ENCODE measurements at regions not wholly inside any gene's neighbourhood (a gene's known extent, or its start where the extent isn't known, plus 50 kb on each side); places are given as distances from the start of the nearest gene placed in this dataset.

GRCh38 chr2:220104871-220105351 is 477.5 kb downstream of the SLC4A3 start:
- Histone ChIP-seq H2AFZ (ENCODE audit: low read length) (no peak overlapping the region), H3K4me3 (replicated peaks in 1 of 3; ENCODE audit: insufficient read depth in 1 of 3, low read depth in 2 of 3, low read length in 3 of 3) (no peak overlapping the region), H3K79me2 (ENCODE audit: insufficient read depth, low read length) (no peaks in the 10 kb centered on the region), H3K4me1 (ENCODE audit: insufficient read depth, low read length) (no peaks in the 10 kb centered on the region), H3K36me3 (replicated peaks in 1 of 2; ENCODE audit: control insufficient read depth in 1 of 2, insufficient read depth in 2 of 2, low read length in 2 of 2) (no peaks in the 10 kb centered on the region), H3K4me2 (ENCODE audit: low read depth, low read length) (no peak overlapping the region), H3K9me3 (ENCODE audit: low read length) (no peaks in the 10 kb centered on the region), H4K20me1 (ENCODE audit: insufficient read depth, low read length) (no peaks in the 10 kb centered on the region), H3K27ac (ENCODE audit: extremely low read length, insufficient read depth, low read length) (no peak overlapping the region), H3K27me3 (ENCODE audit: control insufficient read depth in 1 of 2, insufficient read depth in 2 of 2, low read length in 2 of 2) (peaks cover 1 to 28% of the 10 kb centered on the region in 2 experiments; a peak in 3 of 5 replicates), H3K9ac (ENCODE audit: insufficient read depth, low read depth, low read length) (no peak overlapping the region)
- WGBS (ENCODE audit: low lambda C conversion rate), result 46% methylated on average over 7 of the region's 7 CpGs
- ATAC-seq (peak; percentile 46; the same call in 2 of the 3 replicates), DNase-seq (ENCODE audit: low spot score) (no peak), FAIRE-seq (no peak)
- in situ Hi-C loops (cut with HindIII; ENCODE audit: extremely low pct_ligation_motif_present, low pct_unique_long_range_greater_than_20kb), result no loop called here
- intact Hi-C loops (cut with micrococcal nuclease; ENCODE audit: unreplicated experiment), result no loop called here
- BruUV-seq (replicated peaks), result no TSS peak
- CTCF ChIA-PET (ENCODE audit: low intra/inter-chr PET ratio, low total read pairs), result no interaction called here
- POLR2A ChIA-PET, result no interaction called here
- TF ChIP-seq SPEN (CRISPR knock-in tag; IDR thresholded peaks at IDR 0.05; ENCODE audit: low read depth) (no peak), CTCF (CRISPR knock-in tag; IDR thresholded peaks at IDR 0.05) (peak; percentile 30; the same call in 1 of the 2 replicates), ZFP91 (CRISPR knock-in tag; IDR thresholded peaks at IDR 0.05; ENCODE audit: borderline replicate concordance) (no peak), HNF1B (CRISPR knock-in tag; IDR thresholded peaks at IDR 0.05) (no peak)
